ENCODE measurements at regions not wholly inside any gene's neighbourhood (a gene's known extent, or its start where the extent isn't known, plus 50 kb on each side); places are given as distances from the start of the nearest gene placed in this dataset.

GRCh38 chr1:81313289-81313688 is 487.4 kb upstream of the ADGRL2 start:
- no peak overlapping the region for H2BK12ac ChIP-seq (ENCODE audit: low read depth, low read length)
- no peak overlapping the region for H2BK20ac ChIP-seq (ENCODE audit: low read length)
- no peaks in the 10 kb centered on the region for H3K79me1 ChIP-seq (ENCODE audit: low read depth, low read length)
- H2BK5ac ChIP-seq (ENCODE audit: low read depth, low read length) = peak overlapping the region; percentile 21; the same call in 1 of the 2 replicates
- H2AFZ ChIP-seq (ENCODE audit: low read length) = no peak overlapping the region
- TF ChIP-seq, protein P1, sequence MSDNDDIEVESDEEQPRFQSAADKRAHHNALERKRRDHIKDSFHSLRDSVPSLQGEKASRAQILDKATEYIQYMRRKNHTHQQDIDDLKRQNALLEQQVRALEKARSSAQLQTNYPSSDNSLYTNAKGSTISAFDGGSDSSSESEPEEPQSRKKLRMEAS (IDR thresholded peaks at IDR 0.05) = peak; percentile 53
- TF ChIP-seq ATF2 (IDR thresholded peaks at IDR 0.05; ENCODE audit: low read length) (no peak), SIRT6 (IDR thresholded peaks at IDR 0.05; ENCODE audit: low read length) (no peak), TCF12 (IDR thresholded peaks at IDR 0.05; ENCODE audit: low read depth, low read length) (0 out of 2 replicates have a peak, but pooled peaks have one; percentile 16), SIN3A (conservative IDR thresholded peaks at IDR 0.05 in 1 of 2, IDR thresholded peaks at IDR 0.05 in 1 of 2; ENCODE audit: low read depth in 1 of 2, low read length in 2 of 2) (no peak), YY1 (IDR thresholded peaks at IDR 0.05; ENCODE audit: low read depth, low read length) (no peak), HDAC2 (IDR thresholded peaks at IDR 0.05; ENCODE audit: borderline replicate concordance in 1 of 2, low read depth in 2 of 2, low read length in 2 of 2) (no peak), ASH2L (IDR thresholded peaks at IDR 0.05; ENCODE audit: low read length) (no peak), SP1 (IDR thresholded peaks at IDR 0.05; ENCODE audit: low read depth, low read length) (no peak), GTF2F1 (IDR thresholded peaks at IDR 0.05; ENCODE audit: borderline replicate concordance, low read depth, low read length) (no peak), POU5F1 (IDR thresholded peaks at IDR 0.05; ENCODE audit: low read depth, low read length) (no peak), TEAD4 (IDR thresholded peaks at IDR 0.05; ENCODE audit: low read depth, low read length) (0 out of 2 replicates have a peak, but pooled peaks have one; percentile 3)
- no peak for DNase-seq (ENCODE audit: low read depth in 1 of 2, low spot score in 2 of 2)
- no peak overlapping the region for H3K4ac ChIP-seq (replicated peaks; ENCODE audit: insufficient read length, low read depth, low read length)
- no peak overlapping the region; the same call in 1 of the 2 replicates for H3K18ac ChIP-seq (ENCODE audit: extremely low read depth, low read length)
- peak overlapping the region; percentile 96 for H4K5ac ChIP-seq (ENCODE audit: insufficient read length, low read depth, low read length)
- H3K27me3 ChIP-seq (replicated peaks in 1 of 4; ENCODE audit: control insufficient read depth in 3 of 4, extremely low read depth in 1 of 4, insufficient read depth in 3 of 4, low read length in 3 of 4) = no peaks in the 10 kb centered on the region
- WGBS, 2 experiments (ENCODE audit: extremely low coverage in 1 of 2, insufficient coverage in 1 of 2, insufficient read length in 1 of 2, insufficient replicate concordance in 2 of 2, low coverage in 1 of 2, low lambda C conversion rate in 2 of 2, missing lambda C conversion rate in 1 of 2) = 23% methylated on average over 4 of the region's 4 CpGs; no CpG with 5 or more reads in 1 of the 2 experiments
- no peak overlapping the region for H2BK15ac ChIP-seq (ENCODE audit: low read length)
- H3K9ac ChIP-seq (replicated peaks in 1 of 4; ENCODE audit: extremely low read depth in 1 of 4, low read depth in 3 of 4, low read length in 3 of 4) = no peak overlapping the region
- peak; percentile 63 for FAIRE-seq
- H3K36me3 ChIP-seq (ENCODE audit: control insufficient read depth in 2 of 4, insufficient read depth in 4 of 4, low read length in 3 of 4) = no peaks in the 10 kb centered on the region
- no peak overlapping the region for H3K14ac ChIP-seq (ENCODE audit: insufficient read length)
- H4K91ac ChIP-seq (replicated peaks; ENCODE audit: insufficient read length, low read length) = no peak overlapping the region
- H3K4me2 ChIP-seq (ENCODE audit: insufficient read depth in 1 of 2, low read depth in 2 of 2, low read length in 2 of 2) = peak overlapping the region in 1 of 2 experiments; percentile 18; a peak in 2 of 4 replicates
- no peaks in the 10 kb centered on the region for H4K20me1 ChIP-seq (replicated peaks in 1 of 2; ENCODE audit: control insufficient read depth in 1 of 2, insufficient read depth in 2 of 2, low read length in 2 of 2)
- POLR2A ChIA-PET (ENCODE audit: partially characterized antibody) = interaction anchor here (1.0 to 2.5 kb wide), 2 partner anchors 36 to 488 kb away, joined by 4 to 7 read pairs; no protein-coding TSS in a partner anchor
- H3K56ac ChIP-seq (replicated peaks; ENCODE audit: insufficient read length, low read depth, low read length) = no peak overlapping the region
- 0 out of 4 replicates have a peak, but pooled peaks cover 0 to 4% of the 10 kb centered on the region in 2 experiments for H3K79me2 ChIP-seq (ENCODE audit: control insufficient read depth in 1 of 2, insufficient read depth in 2 of 2, low read length in 2 of 2)
- no peak overlapping the region for H2AK5ac ChIP-seq (ENCODE audit: low read depth, low read length)
- CTCF ChIA-PET (ENCODE audit: partially characterized antibody) = interaction anchor here (1.6 kb wide), 1 partner anchor 13 kb away, joined by 5 read pairs; no protein-coding TSS in a partner anchor
- H3K23ac ChIP-seq (ENCODE audit: insufficient read length) = no peak overlapping the region
- peak overlapping the region in 1 of 4 experiments; percentile 48; a peak in 1 of 8 replicates for H3K4me3 ChIP-seq (ENCODE audit: extremely low read depth in 1 of 4, insufficient read depth in 2 of 4, low read depth in 3 of 4, low read length in 4 of 4)
- H3K23me2 ChIP-seq (ENCODE audit: low read depth, low read length) = no peaks in the 10 kb centered on the region
- no peak overlapping the region for H4K8ac ChIP-seq (ENCODE audit: extremely low read depth, insufficient read depth, low read length)
- no peaks in the 10 kb centered on the region for H3K9me3 ChIP-seq (ENCODE audit: insufficient read depth in 2 of 2, low read depth in 1 of 2, low read length in 1 of 2)
- H3K4me1 ChIP-seq (replicated peaks in 1 of 4; ENCODE audit: control insufficient read depth in 3 of 4, insufficient read depth in 4 of 4, low read length in 3 of 4) = peaks cover 4 to 38% (median 12%) of the 10 kb centered on the region in 4 experiments; a peak in 6 of 7 replicates
- peak overlapping the region; percentile 87 for H2BK120ac ChIP-seq (replicated peaks; ENCODE audit: low read depth, low read length)
- H3K27ac ChIP-seq (ENCODE audit: low read depth, low read length) = no peak overlapping the region

Measured in H1 (cell line).